ENCODE measurements at regions not wholly inside any gene's neighbourhood (a gene's known extent, or its start where the extent isn't known, plus 50 kb on each side); places are given as distances from the start of the nearest gene placed in this dataset.
"Not testable (repeated sequence)": the region's sequence is repeated elsewhere in the genome, so short reads cannot be mapped to it uniquely, and the experiment has no call there.

- no peak for DNase-seq (ENCODE audit: low spot score)
Observed at GRCh38 chr2:150134223-150134857, 353.1 kb downstream of the RND3 start.

DNA sequence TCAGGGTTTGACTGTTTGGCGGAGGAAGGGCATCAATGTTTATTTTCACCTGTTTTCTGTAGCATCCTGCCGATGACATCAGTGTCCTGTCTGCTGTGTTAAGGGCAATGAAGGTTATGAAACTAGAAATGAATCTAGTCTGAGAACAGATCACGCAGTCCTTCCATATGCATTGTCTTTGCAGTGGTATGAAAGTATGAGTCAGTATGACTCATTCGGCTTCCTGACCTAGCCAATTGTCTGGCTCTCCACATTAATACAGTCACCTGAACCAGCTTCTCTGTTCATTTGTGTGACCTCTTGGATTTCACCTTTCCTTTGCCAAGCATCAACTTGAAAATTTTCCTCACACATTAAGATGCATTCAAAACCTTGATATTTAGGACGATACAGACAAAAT lies 353.8 kb downstream of the RND3 start:
- peak; percentile 90 for DNase-seq (ENCODE audit: low spot score)

DNA sequence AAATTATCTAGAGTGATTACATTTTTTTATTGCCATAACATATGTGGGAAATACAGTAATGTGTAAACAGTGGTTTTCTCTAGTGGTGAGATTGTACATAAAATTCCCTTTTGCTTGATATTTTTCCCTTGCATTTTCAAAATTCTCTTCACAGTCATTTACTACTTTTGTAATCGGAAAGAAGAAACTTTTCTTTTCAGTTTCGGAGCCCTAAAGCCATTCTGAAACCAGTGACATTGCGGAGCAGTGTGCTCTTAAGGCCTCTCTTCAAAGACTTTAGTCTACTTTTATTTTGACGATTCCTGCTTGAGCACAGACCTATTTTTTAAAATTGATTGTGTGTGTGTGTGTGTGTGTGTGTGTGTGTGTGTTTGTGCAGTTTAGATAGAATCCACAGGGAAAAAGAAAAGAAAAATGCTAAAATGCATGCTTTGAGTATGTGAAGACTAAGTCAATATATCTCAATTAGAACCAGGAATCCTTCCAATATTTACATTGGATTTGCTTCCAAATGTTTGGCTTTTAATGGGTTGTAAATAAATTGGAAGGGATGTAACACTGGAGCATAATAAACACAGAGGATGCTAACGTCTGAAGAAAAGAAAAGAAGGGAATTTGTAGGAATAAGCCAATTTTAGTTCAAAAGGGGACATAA lies 357.4 kb downstream of the RND3 start:
- DNase-seq (ENCODE audit: low spot score) = no peak

GRCh38 chr2:150127995-150128394 lies 359.5 kb downstream of the RND3 start:
- no peak for DNase-seq (ENCODE audit: low spot score)

- DNase-seq (ENCODE audit: low spot score) = no peak
Observed at GRCh38 chr2:150127346-150127990, 360.0 kb downstream of the RND3 start.

GRCh38 chr2:150126839-150127238 lies 360.6 kb downstream of the RND3 start:
- DNase-seq (ENCODE audit: low spot score) = no peak

DNA sequence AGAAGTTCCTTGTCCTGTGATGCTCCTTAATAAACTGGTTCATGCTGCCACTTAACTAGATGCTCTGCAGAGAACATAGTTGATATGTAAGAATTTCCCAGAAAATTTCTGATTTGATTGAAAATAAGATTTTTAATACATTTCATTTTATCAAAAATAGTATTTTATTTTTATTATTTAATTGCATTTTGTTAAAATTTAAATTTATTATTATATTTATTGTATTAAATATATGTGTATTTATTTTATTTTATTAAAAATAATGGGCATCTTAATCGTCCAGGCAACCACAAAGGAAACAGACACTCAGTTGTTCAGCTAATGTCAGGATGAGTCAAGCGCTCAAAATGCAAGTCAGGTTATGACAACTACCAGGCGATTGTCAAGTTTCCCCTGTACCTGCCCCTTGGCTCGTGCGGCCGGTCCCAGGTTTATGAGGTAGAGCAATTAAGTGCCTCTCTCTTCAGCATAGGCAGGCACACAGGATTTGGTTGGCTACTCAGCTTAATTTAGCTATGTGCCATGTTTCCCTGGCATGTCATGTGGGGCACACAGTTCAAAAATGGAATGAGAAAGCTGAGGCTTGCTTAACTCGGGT lies 361.2 kb downstream of the RND3 start:
- no peak for DNase-seq (ENCODE audit: low spot score)

DNA sequence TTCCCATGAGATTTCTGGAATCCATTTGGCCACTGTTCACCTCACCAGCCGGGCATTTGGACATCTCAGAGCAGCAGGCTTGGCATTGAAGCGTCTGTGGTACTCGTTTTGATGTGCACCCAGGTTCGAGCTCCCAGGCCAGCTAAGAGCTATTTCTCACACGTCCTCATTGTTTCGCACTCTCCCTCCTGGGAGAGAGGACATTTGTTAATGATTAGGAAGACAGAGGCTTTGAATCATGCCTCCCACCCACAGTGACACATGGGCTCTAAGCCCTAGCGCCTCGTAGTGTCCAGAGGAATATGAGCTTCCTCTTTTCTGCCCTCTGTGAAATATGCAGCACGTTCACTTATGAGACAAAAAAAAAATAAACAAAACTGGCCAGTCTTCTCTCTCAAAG lies 361.8 kb downstream of the RND3 start:
- no peak for DNase-seq (ENCODE audit: low spot score)

GRCh38 chr2:150125188-150125587 lies 362.3 kb downstream of the RND3 start:
- no peak for DNase-seq (ENCODE audit: low spot score)

DNA sequence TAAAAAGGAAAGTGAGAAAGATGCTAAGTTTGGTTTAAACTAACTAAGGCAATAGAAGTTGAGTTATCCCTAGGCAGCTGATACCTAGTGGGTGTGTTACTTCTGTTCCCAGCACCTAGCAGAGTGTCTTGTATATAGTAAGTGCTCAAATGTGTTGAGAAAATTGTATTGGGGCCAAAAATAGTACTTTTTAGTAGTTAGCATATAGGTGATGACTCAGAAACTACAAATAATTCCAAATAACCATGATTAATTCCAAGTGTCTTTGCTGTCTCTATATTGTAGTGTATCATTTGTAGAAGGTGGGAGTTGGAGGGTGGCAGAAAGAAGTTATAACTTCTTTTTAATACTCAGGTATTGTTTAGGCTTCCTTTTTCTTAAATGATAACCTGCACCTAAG lies 362.7 kb downstream of the RND3 start:
- no peak for DNase-seq (ENCODE audit: low spot score)

DNA sequence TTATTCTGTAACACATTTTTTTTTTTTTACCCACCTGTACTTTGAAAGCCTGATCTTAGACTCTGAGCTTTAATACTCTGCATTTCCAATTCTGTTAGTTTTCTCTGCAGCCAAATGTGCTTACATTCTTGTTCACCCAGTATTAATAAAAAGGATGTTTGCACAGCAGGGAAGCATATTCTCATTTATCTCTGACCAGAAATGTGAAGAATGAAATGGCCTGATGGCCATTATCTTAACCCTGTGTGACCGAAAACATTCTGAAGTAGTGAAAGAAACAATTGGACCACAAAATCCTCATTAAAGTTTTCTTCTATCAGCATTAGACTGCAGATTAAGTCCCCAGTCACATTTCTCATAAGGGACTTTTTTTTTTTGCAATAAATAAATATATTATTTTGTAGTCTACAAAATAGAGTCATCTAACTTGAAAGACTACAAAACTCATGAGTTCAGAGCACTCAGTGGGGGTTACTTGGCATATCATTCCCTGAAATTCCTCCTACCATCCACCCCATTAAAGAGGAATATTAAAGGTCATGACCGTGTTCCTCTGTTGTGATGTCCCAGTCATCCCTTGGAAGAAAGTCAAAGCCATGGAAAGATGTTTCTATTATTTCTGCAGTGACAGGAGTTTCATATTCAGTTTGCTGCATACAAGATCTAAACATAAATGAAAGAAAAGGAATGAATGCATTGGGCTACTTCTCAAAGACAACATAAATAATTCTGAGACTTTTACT lies 364.4 kb downstream of the RND3 start:
- DNase-seq (ENCODE audit: low spot score) = no peak

- no peak for DNase-seq (ENCODE audit: low spot score)
Observed at GRCh38 chr2:150122156-150122555, 365.3 kb downstream of the RND3 start.

GRCh38 chr2:150120326-150120955 lies 367.0 kb downstream of the RND3 start:
- DNase-seq (ENCODE audit: low spot score) = no peak

DNA sequence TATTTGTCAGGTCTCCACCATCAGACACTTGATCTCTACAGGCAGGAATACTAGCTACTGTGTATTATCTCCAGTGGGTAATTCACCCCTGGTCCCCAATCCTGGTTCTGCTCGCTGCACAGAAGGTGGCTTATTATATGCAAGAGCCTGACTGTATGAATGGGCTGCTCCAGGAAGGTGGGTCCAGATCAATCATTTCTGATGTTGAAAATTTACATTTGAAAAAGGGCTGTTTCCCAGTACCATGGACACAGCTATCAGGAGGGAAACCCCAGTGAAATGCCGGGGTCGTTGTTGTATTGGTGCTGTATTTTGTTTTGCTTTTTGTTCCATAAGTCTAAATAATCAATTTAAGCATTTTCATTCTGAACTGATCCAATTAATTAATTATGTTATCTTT lies 367.6 kb downstream of the RND3 start:
- DNase-seq (ENCODE audit: low spot score) = no peak

GRCh38 chr2:150114089-150114488 lies 373.4 kb downstream of the RND3 start:
- not testable (repeated sequence) for DNase-seq (ENCODE audit: low spot score)

GRCh38 chr2:150110548-150110947 lies 376.9 kb downstream of the RND3 start:
- DNase-seq (ENCODE audit: low spot score) = no peak

GRCh38 chr2:150109912-150110311 lies 377.6 kb downstream of the RND3 start:
- no peak for DNase-seq (ENCODE audit: low spot score)

DNA sequence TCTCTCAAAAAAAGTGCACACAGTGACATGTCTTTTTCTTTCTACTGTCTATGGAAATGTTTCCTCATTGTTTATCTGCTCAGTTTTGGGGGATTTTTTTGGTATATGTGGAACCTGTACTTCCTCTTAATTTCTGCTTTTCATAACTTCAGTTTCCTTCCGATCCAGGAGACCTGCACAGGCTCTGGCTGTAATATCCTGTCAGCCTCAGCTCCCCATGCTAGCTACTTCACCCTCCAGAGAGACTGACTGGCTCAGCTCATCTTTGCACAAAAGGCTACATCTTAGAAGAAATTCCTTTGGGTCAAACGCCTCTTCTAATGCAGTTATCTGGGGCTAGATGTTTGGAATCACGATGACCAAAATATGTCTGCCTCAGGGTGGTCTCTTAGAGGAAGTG lies 378.4 kb downstream of the RND3 start:
- no peak for DNase-seq (ENCODE audit: low spot score)

DNA sequence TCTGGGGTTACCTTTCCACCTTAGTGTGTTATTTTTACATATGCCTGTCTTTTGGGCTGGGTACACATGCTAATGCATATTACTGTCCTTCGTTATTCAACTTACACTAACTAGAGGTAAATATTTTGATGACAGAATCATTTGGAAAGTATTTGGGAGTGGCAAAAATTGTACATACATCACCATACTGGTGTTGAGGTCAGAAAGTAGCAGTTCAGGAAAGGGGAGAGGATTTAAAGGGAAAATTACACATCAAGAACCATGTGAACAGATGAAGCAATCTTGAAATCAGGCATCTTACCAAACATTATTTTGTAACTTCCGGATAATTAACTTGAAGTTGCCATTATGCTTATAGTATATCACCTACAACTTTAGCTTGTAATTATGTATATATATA lies 379.7 kb downstream of the RND3 start:
- DNase-seq (ENCODE audit: low spot score) = no peak

DNA sequence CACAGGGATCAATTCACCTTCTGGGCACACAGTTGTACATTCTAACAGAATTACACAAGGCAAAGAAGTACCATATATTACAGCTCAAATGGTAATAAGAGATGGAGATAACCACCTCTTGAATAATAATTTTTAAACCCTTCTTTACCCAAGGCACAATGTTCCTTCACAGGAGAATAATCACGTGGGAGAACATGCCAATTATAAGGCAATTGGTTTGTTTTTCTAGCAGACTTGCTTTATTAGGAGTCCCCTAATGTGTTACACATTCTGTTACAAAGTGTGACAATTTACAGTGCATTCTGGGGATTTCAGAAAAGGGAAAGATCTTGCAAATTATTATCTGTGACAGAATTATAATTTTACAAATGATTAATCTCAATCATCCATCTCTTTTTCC lies 380.3 kb downstream of the RND3 start:
- no peak for DNase-seq (ENCODE audit: low spot score)

- no peak for DNase-seq (ENCODE audit: low spot score)
Observed at GRCh38 chr2:150101947-150102346, 385.5 kb downstream of the RND3 start.

- DNase-seq (ENCODE audit: low spot score) = no peak
Observed at GRCh38 chr2:150100834-150101233, 386.6 kb downstream of the RND3 start.
